ENCODE measurements at regions not wholly inside any gene's neighbourhood (a gene's known extent, or its start where the extent isn't known, plus 50 kb on each side); places are given as distances from the start of the nearest gene placed in this dataset.

DNA sequence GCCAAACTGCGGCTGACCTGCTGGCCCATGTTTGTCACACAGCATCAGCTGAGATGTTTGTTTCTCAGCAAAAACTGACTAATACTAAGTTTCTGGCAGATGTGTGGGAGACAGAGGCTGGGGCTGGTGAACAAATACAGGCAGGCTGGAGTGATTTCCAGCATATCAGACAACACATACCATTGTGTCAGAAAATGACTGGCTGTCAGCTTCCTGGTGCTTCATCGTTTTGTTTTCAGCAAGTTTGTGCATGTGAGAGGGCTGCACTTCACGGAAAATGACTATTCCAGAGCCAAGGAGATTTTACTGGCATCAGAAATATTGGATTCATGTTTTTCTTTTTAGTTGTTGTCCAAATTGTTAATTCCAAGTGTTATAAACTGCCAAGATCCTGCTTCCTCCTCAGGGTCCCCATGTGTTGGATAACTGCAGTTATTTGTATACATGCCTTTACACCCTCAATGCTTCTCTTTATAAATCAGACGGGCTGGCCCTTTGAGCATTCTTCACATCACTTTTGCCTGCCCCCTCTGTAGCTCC, 145.7 kb downstream of the GALC start:
- H3K36me3 Mint-ChIP-seq (ENCODE audit: low read depth): no peaks in the 10 kb centered on the region
- no peaks in the 10 kb centered on the region for H3K9me3 Mint-ChIP-seq
- no peak overlapping the region for H3K27ac Mint-ChIP-seq

GRCh38 chr14:87840906-87841305, 152.1 kb downstream of the GALC start:
- TF ChIP-seq CTCF (IDR thresholded peaks at IDR 0.05): no peak
- Mint-ChIP-seq H3K36me3 (ENCODE audit: low read depth) (no peaks in the 10 kb centered on the region), H3K9me3 (no peaks in the 10 kb centered on the region), H3K4me1 (peaks cover 5% of the 10 kb centered on the region), H3K27ac (no peak overlapping the region), H3K27me3 (ENCODE audit: low read depth, poor library complexity) (no peaks in the 10 kb centered on the region), H3K4me3 (no peak overlapping the region)
- no peak for DNase-seq

More for the DNA sequence above, 145.7 kb downstream of the GALC start:
- no peak overlapping the region for H3K4me3 Mint-ChIP-seq
- TF ChIP-seq CTCF (IDR thresholded peaks at IDR 0.05): no peak
- no peaks in the 10 kb centered on the region for H3K4me1 Mint-ChIP-seq
- no peak for DNase-seq
- H3K27me3 Mint-ChIP-seq (ENCODE audit: low read depth, poor library complexity): peaks cover 6% of the 10 kb centered on the region

DNA sequence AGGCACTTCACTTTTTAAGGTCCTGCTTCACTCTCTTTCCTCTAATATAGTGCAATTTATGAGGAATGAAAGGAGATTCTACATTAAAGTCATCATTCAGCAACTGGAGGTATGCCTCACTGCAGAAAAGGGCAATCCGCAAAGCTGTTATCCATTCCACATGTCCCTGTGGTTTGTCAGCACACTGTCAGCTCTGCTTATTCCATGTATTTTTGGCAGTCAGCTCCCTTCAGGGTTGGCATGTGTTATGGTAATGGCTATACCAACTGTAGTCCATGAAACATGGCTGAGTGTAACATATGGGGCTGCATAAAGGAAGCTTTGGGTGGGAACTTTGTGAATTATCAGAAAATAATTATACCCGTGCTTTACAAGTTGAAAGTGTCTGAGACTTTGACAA, 154.1 kb downstream of the GALC start:
- Mint-ChIP-seq H3K36me3 (ENCODE audit: low read depth) (no peaks in the 10 kb centered on the region), H3K4me3 (no peak overlapping the region), H3K27ac (no peak overlapping the region), H3K9me3 (no peaks in the 10 kb centered on the region), H3K4me1 (peaks cover 5% of the 10 kb centered on the region), H3K27me3 (ENCODE audit: low read depth, poor library complexity) (no peaks in the 10 kb centered on the region)
- DNase-seq: no peak
- no peak for TF ChIP-seq CTCF (IDR thresholded peaks at IDR 0.05)

- Mint-ChIP-seq H3K4me1 (peaks cover 5% of the 10 kb centered on the region), H3K27ac (peak overlapping the region; percentile 41), H3K4me3 (no peak overlapping the region), H3K36me3 (ENCODE audit: low read depth) (no peaks in the 10 kb centered on the region), H3K27me3 (ENCODE audit: low read depth, poor library complexity) (no peaks in the 10 kb centered on the region), H3K9me3 (no peaks in the 10 kb centered on the region)
- TF ChIP-seq CTCF (IDR thresholded peaks at IDR 0.05): no peak
- no peak for DNase-seq
These were observed 155.7 kb downstream of the GALC start for GRCh38 chr14:87837296-87837695.

GRCh38 chr14:87834594-87834993, 158.4 kb downstream of the GALC start:
- Mint-ChIP-seq H3K9me3 (no peaks in the 10 kb centered on the region), H3K4me1 (peaks cover 5% of the 10 kb centered on the region), H3K27ac (no peak overlapping the region), H3K36me3 (ENCODE audit: low read depth) (no peaks in the 10 kb centered on the region), H3K27me3 (ENCODE audit: low read depth, poor library complexity) (no peaks in the 10 kb centered on the region), H3K4me3 (no peak overlapping the region)
- no peak for DNase-seq
- no peak for TF ChIP-seq CTCF (IDR thresholded peaks at IDR 0.05)

DNA sequence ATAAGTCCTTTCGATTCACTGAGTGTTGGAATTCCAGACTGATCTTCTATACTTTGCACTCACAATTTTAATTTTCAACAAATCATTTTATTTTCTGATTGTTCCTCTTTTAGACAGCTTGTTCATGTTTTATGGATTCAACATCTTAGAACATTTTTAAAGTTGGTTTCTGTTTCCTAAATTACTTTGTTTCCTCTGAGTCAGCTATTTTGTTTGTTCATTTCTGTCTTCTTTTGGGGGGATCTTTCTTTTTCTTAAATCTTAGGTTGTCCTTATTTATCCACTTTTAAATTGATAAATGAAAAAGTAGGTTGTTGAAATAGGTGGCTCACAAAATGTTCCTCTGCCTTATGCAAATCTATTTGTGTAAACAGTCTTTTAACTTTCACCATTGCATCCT, 160.0 kb downstream of the GALC start:
- peaks cover 5% of the 10 kb centered on the region for H3K4me1 Mint-ChIP-seq
- H3K9me3 Mint-ChIP-seq: no peaks in the 10 kb centered on the region
- TF ChIP-seq CTCF (IDR thresholded peaks at IDR 0.05): no peak
- no peaks in the 10 kb centered on the region for H3K36me3 Mint-ChIP-seq (ENCODE audit: low read depth)
- no peak overlapping the region for H3K4me3 Mint-ChIP-seq
- no peak overlapping the region for H3K27ac Mint-ChIP-seq
- DNase-seq: no peak
- H3K27me3 Mint-ChIP-seq (ENCODE audit: low read depth, poor library complexity): peaks cover 2% of the 10 kb centered on the region

Measured in nephron progenitor cell (in vitro differentiated cells).